NT2/D1 (cell line): ENCODE measurements at regions not wholly inside any gene's neighbourhood (a gene's known extent, or its start where the extent isn't known, plus 50 kb on each side); places are given as distances from the start of the nearest gene placed in this dataset.

Experiments used
- SUZ12 ChIP-seq: IDR thresholded peaks from 2 replicates; pipeline ENCODE4 v1.6.1; 2011; ENCODE audit not compliant: insufficient read length, insufficient read depth; ENCODE audit errors: extremely low read depth
- ZNF274 ChIP-seq: IDR thresholded peaks from 2 replicates; pipeline ENCODE4 v1.6.1; 2011; ENCODE audit warnings: mild to moderate bottlenecking, low read depth, low read length

- TF ChIP-seq SUZ12 (no peak), ZNF274 (no peak)
Observed at GRCh38 chr9:115671963-115672305, 481.7 kb upstream of the PAPPA start.
